ENCODE measurements at regions not wholly inside any gene's neighbourhood (a gene's known extent, or its start where the extent isn't known, plus 50 kb on each side); places are given as distances from the start of the nearest gene placed in this dataset.

GRCh38 chr13:73910733-73911132 is 223.5 kb downstream of the KLF12 start:
- no peaks in the 10 kb centered on the region for H3K9me3 Mint-ChIP-seq (ENCODE audit: unreplicated experiment)
- no peaks in the 10 kb centered on the region for H3K27me3 Mint-ChIP-seq (ENCODE audit: low read depth, unreplicated experiment)
- H3K4me3 Mint-ChIP-seq (ENCODE audit: unreplicated experiment), result no peak overlapping the region

GRCh38 chr13:73908809-73909208 is 225.4 kb downstream of the KLF12 start:
- FAIRE-seq, result no peak
- no peak overlapping the region for H3K9ac ChIP-seq (ENCODE audit: low read length)
- no peaks in the 10 kb centered on the region for H3K27me3 ChIP-seq (ENCODE audit: insufficient read depth, low read length)
- peaks cover 18% of the 10 kb centered on the region for H4K20me1 ChIP-seq (ENCODE audit: insufficient read depth, low read length)
- H3K9me3 ChIP-seq (ENCODE audit: insufficient read depth, low read depth, low read length), result no peaks in the 10 kb centered on the region
- Mint-ChIP-seq H3K9me3 (ENCODE audit: unreplicated experiment) (no peaks in the 10 kb centered on the region), H3K36me3 (ENCODE audit: low read depth, unreplicated experiment) (no peaks in the 10 kb centered on the region), H3K27ac (ENCODE audit: unreplicated experiment) (no peak overlapping the region), H3K4me1 (ENCODE audit: low read depth, unreplicated experiment) (peaks cover 16% of the 10 kb centered on the region), H3K27me3 (ENCODE audit: low read depth, unreplicated experiment) (no peaks in the 10 kb centered on the region), H3K4me3 (ENCODE audit: unreplicated experiment) (no peak overlapping the region)
- no peak overlapping the region for H3K27ac ChIP-seq (ENCODE audit: low read depth, low read length)
- H3K4me3 ChIP-seq (ENCODE audit: insufficient read depth, low read depth, low read length), result no peak overlapping the region
- H3K4me1 ChIP-seq (ENCODE audit: insufficient read depth, low read length), result peaks cover 8% of the 10 kb centered on the region
- DNase-seq (ENCODE audit: low read depth), result no peak
- no peaks in the 10 kb centered on the region for H3K36me3 ChIP-seq (ENCODE audit: insufficient read depth, low read length)
- H3K79me2 ChIP-seq (ENCODE audit: insufficient read depth, low read length), result peaks cover 4% of the 10 kb centered on the region
- H2AFZ ChIP-seq (ENCODE audit: low read depth, low read length), result no peak overlapping the region
- no peak overlapping the region for H3K4me2 ChIP-seq (ENCODE audit: low read length)
- TF ChIP-seq EZH2 (IDR thresholded peaks at IDR 0.05; ENCODE audit: insufficient read depth, low read length), result no peak
- no peak for TF ChIP-seq CTCF (IDR thresholded peaks at IDR 0.05; ENCODE audit: insufficient read depth, low read depth, low read length)

More at GRCh38 chr13:73910733-73911132, 223.5 kb downstream of the KLF12 start:
- H3K27ac Mint-ChIP-seq (ENCODE audit: unreplicated experiment), result no peak overlapping the region
- Histone ChIP-seq H2AFZ (ENCODE audit: low read depth, low read length) (no peak overlapping the region), H3K9ac (ENCODE audit: low read length) (no peak overlapping the region), H3K4me2 (ENCODE audit: low read length) (no peak overlapping the region), H3K36me3 (ENCODE audit: insufficient read depth, low read length) (no peaks in the 10 kb centered on the region), H3K4me1 (ENCODE audit: insufficient read depth, low read length) (peaks cover 15% of the 10 kb centered on the region), H3K79me2 (ENCODE audit: insufficient read depth, low read length) (peaks cover 4% of the 10 kb centered on the region), H4K20me1 (ENCODE audit: insufficient read depth, low read length) (peaks cover 20% of the 10 kb centered on the region), H3K27ac (ENCODE audit: low read depth, low read length) (no peak overlapping the region), H3K4me3 (ENCODE audit: insufficient read depth, low read depth, low read length) (no peak overlapping the region), H3K27me3 (ENCODE audit: insufficient read depth, low read length) (no peaks in the 10 kb centered on the region), H3K9me3 (ENCODE audit: insufficient read depth, low read depth, low read length) (no peaks in the 10 kb centered on the region)
- H3K4me1 Mint-ChIP-seq (ENCODE audit: low read depth, unreplicated experiment), result peaks cover 28% of the 10 kb centered on the region
- TF ChIP-seq CTCF (IDR thresholded peaks at IDR 0.05; ENCODE audit: insufficient read depth, low read depth, low read length) (no peak), EZH2 (IDR thresholded peaks at IDR 0.05; ENCODE audit: insufficient read depth, low read length) (no peak)
- H3K36me3 Mint-ChIP-seq (ENCODE audit: low read depth, unreplicated experiment), result no peaks in the 10 kb centered on the region
- DNase-seq (ENCODE audit: low read depth) (no peak), FAIRE-seq (no peak)

DNA sequence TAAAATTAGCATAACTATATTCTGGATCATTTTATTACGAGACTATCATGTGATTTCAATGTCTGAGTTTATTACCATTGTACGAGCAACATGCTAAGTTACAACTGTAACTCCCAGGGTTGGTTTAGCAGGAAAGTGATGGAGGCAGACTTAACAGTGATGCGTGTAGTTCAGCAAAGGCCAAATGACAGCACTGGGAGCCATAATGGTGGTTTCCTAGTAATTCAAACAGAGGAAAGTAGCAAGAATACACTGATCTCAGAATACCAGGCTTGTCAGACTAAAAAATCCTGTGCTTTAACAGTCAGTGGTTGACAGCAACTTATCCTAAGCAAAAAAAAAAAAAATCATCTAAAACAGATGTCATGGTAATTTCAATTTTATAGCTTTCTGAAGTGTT is 229.6 kb downstream of the KLF12 start:
- no peak for FAIRE-seq

More for the DNA sequence above, 229.6 kb downstream of the KLF12 start:
- H3K79me2 ChIP-seq (ENCODE audit: insufficient read depth, low read length), result no peaks in the 10 kb centered on the region
- H3K4me1 ChIP-seq (ENCODE audit: insufficient read depth, low read length), result no peaks in the 10 kb centered on the region
- H3K27me3 ChIP-seq (ENCODE audit: insufficient read depth, low read length), result no peaks in the 10 kb centered on the region
- no peak overlapping the region for H2AFZ ChIP-seq (ENCODE audit: low read depth, low read length)
- no peak for DNase-seq (ENCODE audit: low read depth)
- no peaks in the 10 kb centered on the region for H3K9me3 Mint-ChIP-seq (ENCODE audit: unreplicated experiment)
- no peak overlapping the region for H3K4me3 Mint-ChIP-seq (ENCODE audit: unreplicated experiment)
- TF ChIP-seq CTCF (IDR thresholded peaks at IDR 0.05; ENCODE audit: insufficient read depth, low read depth, low read length) (no peak), EZH2 (IDR thresholded peaks at IDR 0.05; ENCODE audit: insufficient read depth, low read length) (no peak)
- H3K4me2 ChIP-seq (ENCODE audit: low read length), result no peak overlapping the region
- no peak overlapping the region for H3K4me3 ChIP-seq (ENCODE audit: insufficient read depth, low read depth, low read length)
- no peaks in the 10 kb centered on the region for H3K36me3 ChIP-seq (ENCODE audit: insufficient read depth, low read length)
- no peaks in the 10 kb centered on the region for H3K9me3 ChIP-seq (ENCODE audit: insufficient read depth, low read depth, low read length)
- H3K27ac Mint-ChIP-seq (ENCODE audit: unreplicated experiment), result no peak overlapping the region
- H3K27ac ChIP-seq (ENCODE audit: low read depth, low read length), result no peak overlapping the region
- H3K27me3 Mint-ChIP-seq (ENCODE audit: low read depth, unreplicated experiment), result no peaks in the 10 kb centered on the region
- no peak overlapping the region for H3K9ac ChIP-seq (ENCODE audit: low read length)
- H4K20me1 ChIP-seq (ENCODE audit: insufficient read depth, low read length), result peaks cover 12% of the 10 kb centered on the region
- peaks cover 2% of the 10 kb centered on the region for H3K36me3 Mint-ChIP-seq (ENCODE audit: low read depth, unreplicated experiment)
- H3K4me1 Mint-ChIP-seq (ENCODE audit: low read depth, unreplicated experiment), result no peaks in the 10 kb centered on the region
